HG03460 (cell line): ENCODE measurements at regions not wholly inside any gene's neighbourhood (a gene's known extent, or its start where the extent isn't known, plus 50 kb on each side); places are given as distances from the start of the nearest gene placed in this dataset.

Experiments used
- ATAC-seq: cut with Tn5 transposase; IDR thresholded peaks from one replicate; pipeline ENCODE4 v1.9.1; 2021; ENCODE audit not compliant: unreplicated experiment

GRCh38 chr12:20213723-20214625 lies 154.4 kb upstream of the PDE3A start:
- ATAC-seq = no peak

- no peak for ATAC-seq
Observed at GRCh38 chr12:20220339-20220738, 148.0 kb upstream of the PDE3A start.

DNA sequence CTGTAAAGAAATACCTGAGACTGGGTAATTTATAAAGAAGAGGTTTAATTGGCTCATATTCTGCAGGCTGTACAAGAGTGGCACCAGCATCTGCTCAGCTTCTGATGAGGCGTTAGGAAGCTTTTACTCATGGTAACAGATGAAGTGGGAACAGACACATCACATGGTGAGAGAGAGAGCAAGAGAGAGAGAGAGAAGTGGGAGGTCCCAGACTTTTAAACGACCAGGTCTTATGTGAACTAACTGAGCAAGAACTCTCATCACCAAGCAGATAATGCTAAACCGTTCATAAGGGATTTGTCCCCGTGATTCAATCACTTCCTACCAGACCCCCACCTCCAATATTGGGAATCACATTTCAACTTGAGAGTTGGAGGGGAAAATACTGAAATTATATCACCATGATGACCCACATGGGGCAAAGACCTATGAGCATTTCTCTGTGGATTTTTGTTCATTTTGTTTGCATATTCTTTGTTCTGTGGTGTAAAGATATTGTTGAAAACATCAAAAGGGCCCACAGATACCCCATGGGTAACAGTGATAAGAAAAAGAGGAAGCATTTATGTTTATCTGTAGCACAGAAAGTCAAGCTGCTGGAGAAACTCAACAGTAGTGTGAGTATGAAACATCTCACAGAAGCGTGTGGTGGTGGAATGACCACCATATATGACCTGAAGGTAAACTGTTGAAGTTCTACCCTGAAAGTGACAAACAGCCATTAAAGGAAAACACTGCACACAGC lies 135.2 kb upstream of the PDE3A start:
- ATAC-seq = no peak

DNA sequence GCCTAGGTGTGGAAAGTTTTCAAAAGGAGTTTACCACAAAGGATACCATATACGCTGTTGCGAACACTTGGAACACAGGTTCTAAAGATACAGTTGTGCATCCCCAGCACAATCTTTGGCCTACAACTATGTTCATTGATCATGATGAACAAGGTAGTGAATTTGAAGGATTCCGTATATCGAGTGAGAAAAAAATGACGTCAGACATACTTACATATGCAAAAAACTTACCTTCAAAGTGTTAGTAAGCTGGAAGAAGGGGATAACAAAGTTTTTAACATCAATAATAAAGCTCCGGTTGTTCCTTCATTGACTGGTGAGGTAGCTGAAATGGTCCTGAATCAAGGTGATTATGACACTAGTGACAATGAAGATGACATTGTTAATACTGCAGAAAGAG lies 133.9 kb upstream of the PDE3A start:
- no peak for ATAC-seq

- no peak for ATAC-seq
Observed at GRCh38 chr12:20237091-20237490, 131.2 kb upstream of the PDE3A start.

DNA sequence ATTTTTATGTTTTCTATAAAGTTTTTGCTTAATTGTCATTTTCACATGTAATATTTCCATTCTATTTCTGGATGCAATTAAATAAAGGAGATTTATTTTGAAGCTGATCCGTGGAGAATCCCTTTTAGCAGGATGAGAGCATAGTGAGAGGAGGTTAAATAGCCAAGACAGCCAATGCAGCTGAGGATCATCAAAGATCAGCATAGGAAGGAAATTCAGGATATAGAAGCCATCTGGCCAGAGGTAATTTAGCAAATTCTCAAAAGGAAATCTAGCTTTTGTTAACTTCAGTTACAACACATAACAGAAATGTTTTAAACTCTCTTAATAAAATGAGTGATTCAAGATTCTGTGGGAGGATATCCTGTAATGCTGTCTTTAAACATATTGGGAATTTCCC lies 122.8 kb upstream of the PDE3A start:
- no peak for ATAC-seq

DNA sequence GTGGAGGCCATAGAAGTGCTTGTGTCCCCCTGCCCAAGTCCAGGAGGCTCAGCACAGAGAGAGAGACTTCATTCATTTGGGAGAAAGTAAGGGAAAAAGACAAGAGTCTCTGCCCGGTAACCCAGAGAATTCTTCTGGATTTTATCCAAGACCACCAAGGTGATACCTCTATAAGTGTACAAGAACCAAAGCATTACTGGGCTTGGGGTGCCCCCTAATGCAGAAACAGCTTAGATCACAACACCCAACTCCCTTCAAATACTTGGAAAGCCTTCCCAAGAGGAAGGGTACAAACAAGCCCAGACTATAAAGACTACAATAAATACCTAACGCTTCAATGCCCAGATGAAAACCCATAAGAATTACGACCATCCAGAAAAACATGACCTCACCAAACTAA lies 119.7 kb upstream of the PDE3A start:
- no peak for ATAC-seq

- ATAC-seq = no peak
Observed at GRCh38 chr12:20250761-20251160, 117.6 kb upstream of the PDE3A start.

DNA sequence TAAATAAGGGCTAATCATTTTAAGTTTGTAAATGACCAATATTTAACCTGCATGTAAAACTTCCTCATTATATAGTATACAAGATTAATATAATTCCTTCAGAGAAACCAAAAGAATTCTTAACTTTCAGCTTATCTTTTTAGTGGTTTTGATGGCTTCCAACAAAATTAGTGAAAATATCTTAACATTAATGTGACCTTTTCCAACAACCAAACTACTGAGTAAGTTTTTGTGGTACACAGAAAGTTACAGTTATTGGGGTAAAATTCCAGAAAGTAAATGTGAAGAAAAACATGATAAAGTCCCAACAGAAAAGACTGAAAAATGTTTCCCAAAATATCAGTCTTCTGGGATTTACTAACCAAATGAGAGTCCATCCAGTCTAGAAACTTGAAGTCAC lies 111.0 kb upstream of the PDE3A start:
- ATAC-seq = no peak

- no peak for ATAC-seq
Observed at GRCh38 chr12:20259786-20260185, 108.6 kb upstream of the PDE3A start.

DNA sequence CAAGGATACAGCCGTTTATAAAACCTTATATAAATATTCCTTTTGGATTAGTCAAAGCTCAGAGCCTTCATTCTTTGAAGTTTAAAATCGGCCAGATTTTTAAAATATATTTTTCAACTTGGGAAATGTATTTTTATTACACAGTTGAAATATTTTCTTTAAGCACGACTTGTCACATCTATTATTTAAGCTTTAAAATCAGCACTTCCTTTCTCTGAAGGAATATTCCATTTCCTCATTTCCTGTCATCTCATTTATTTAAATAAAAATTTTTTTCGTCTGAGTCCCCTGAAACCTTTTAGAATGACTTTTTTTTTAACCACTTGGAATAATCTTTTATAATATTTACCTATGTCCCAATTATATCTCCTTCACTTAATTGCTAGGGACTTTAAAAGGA lies 107.5 kb upstream of the PDE3A start:
- no peak for ATAC-seq

DNA sequence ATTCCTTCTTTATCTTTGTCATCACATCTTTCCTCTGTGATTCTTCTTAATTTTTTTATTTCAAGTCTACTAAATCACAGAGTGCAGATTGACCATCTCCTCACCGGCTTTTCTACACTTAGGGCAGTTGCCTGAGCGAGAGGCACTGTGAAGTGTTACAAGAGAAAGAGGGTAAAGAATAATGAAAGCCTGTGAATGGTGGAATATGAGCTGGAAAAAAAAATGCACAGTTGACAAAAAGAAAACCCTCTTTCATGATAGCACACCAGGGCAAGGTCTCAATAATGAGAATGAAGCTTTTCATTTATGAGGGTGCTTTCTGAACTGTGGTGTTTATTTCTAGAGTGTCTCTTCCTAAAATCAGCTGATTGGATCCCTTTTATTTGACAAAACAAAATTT lies 106.2 kb upstream of the PDE3A start:
- no peak for ATAC-seq

DNA sequence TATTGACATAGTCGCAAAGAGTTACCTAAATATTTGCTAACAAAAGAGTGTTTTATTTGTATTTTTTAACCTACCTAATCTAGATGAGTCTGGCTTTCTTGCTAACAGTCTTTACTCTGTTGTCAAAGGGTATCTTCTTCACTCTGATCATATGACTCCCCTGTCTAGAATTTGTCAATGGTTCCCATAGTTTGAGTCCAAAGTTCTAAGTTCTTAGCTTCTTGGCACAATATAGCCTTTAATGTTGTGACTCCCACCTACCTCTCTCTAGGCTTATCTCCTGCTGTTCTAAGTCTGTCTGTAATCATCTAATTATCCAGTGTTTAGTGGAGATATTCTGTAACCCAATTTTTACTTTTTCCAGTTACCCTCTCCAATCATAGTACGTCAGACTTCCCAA lies 104.3 kb upstream of the PDE3A start:
- no peak for ATAC-seq

DNA sequence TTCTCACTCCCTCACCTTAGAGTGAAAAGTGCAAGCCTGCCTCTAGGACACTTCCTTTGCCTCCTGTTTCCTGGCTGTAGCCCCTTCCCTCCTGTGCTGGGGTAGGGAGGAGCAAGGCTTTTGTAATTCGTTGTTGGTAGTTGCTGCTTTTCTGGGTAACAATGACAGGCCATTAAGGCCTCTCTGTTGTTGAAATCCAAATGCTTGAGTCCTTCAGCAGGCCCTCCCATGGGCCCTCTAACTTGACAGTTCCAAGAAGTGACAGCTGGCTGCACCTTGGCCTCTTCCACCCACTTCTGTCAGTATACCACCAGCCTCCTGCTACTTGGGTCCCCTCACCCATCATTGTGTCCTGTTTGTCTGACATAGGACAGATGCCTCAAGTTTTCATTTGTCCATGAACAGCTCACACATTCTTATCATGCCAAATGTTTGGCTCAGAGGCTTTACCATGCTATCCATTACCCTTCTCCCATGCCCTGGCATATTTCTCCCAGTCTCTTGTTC lies 103.7 kb upstream of the PDE3A start:
- ATAC-seq = no peak

GRCh38 chr12:20268121-20268732 lies 100.1 kb upstream of the PDE3A start:
- no peak for ATAC-seq

GRCh38 chr12:20268771-20269170 lies 99.6 kb upstream of the PDE3A start:
- no peak for ATAC-seq

DNA sequence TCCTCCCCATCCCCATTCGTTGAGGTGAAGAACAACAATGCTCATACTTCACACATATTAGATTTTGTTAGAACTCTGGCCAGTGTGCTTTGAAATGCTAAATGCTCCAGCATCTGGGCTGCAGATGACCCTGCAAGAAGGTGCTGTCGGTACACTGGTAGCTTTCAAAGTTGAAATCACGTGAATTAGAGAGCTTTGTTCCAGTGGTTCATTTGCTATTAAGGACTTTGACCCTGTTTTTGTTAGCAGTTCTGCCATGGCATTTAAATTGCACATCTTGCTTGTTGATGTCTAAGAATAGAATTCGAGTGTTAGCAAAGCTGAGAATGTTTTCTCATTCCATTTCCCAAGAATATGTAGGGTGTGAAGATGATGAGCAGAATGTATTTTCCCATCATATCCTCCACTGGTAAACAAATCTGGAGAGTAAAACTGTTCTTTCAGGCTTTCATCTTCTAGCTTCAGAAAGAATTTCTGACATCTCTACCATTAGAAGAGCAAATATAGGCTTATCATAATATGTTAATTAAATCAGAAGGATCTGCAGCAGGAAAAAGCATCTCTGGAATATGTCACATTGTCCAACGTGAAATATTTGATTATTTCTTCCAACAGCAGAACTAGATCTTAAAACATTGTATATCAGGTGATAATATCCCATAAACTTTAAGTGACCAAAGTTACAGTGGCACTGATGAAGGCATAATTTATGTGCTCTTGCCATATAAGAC lies 98.8 kb upstream of the PDE3A start:
- no peak for ATAC-seq

- no peak for ATAC-seq
Observed at GRCh38 chr12:20270557-20270956, 97.8 kb upstream of the PDE3A start.

- no peak for ATAC-seq
Observed at GRCh38 chr12:20272161-20272560, 96.2 kb upstream of the PDE3A start.

GRCh38 chr12:20272801-20273200 lies 95.5 kb upstream of the PDE3A start:
- no peak for ATAC-seq

DNA sequence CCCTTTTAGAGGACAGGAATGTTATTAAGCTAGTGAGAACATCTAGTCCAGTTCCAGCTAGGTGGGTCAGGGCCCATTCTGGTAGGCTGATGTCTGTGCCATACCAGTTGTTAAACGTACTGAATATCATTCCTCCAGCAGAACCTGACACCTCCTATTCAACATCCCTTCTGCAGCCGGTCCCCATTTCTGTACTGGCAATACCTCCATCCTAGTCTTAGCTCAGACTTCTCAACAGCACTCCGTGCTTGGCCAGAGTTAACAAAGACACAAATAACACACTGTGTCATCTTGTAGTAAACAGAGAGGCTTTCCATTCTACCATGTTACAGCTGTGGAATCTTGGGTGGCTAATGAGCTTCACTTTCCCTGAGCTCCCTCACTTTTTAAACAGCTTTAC lies 94.3 kb upstream of the PDE3A start:
- ATAC-seq = no peak
